Activated CD8-positive, alpha-beta memory T cell treated with anti-CD3 and anti-CD28 coated beads, Interleukin-2, amount 10 ng/mL, durations not matched to agents 7 days and 5 days (primary cell): ENCODE measurements at regions not wholly inside any gene's neighbourhood (a gene's known extent, or its start where the extent isn't known, plus 50 kb on each side); places are given as distances from the start of the nearest gene placed in this dataset.

Experiments used
- ATAC-seq: fragments of 150-1000 bp; cut with Tn5 transposase; one replicate; pipeline ENCODE4 v1.10.0; 2021; ENCODE audit warnings: moderate library complexity
- CTCF ChIA-PET: fragments of 350-600 bp; sonication (Branson Sonifier 250); formaldehyde crosslinking; loops from one replicate; lab custom pipeline; 2021; ENCODE audit warnings: antibody characterized with exemption; lab: Charles Lee
- DNase-seq: peaks from one replicate; pipeline ENCODE4 v3.0.0-alpha.2; 2020
- H3K27ac Mint-ChIP-seq: one replicate; pipeline ENCODE4 v1.8.0; 2021; ENCODE audit warnings: mild to moderate bottlenecking, mixed read lengths
- H3K27me3 Mint-ChIP-seq: one replicate; pipeline ENCODE4 v1.8.0; 2021; ENCODE audit warnings: mixed read lengths
- H3K36me3 Mint-ChIP-seq: one replicate; pipeline ENCODE4 v1.8.0; 2021; ENCODE audit warnings: mild to moderate bottlenecking, mixed read lengths
- H3K4me1 Mint-ChIP-seq: one replicate; pipeline ENCODE4 v1.8.0; 2021; ENCODE audit warnings: mixed read lengths
- H3K4me3 Mint-ChIP-seq: one replicate; pipeline ENCODE4 v1.8.0; 2021; ENCODE audit warnings: mild to moderate bottlenecking, moderate library complexity, mixed read lengths
- H3K9me3 Mint-ChIP-seq: one replicate; pipeline ENCODE4 v1.8.0; 2022; ENCODE audit warnings: low read depth, mixed read lengths

DNA sequence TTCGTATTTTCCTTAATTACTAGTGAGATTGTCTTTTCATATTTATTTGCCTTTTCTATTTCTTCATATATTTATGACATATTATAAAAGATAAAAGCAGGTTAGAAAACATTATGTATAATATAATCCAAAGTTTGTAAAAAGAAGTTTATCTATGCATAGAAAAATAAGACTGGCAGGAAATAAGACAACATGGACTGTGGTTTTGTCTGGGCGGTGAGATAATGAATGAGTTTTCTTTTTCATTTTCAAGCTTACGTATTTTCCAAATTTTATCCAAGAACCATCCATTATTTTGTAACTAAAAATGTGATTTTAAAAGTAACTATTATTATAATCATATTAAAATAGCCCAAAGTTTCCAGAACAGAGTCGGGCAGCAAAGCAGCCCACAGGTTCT lies 109.8 kb upstream of the MVB12B start:
- no peaks in the 10 kb centered on the region for H3K36me3 Mint-ChIP-seq
- DNase-seq: no peak
- no peak overlapping the region for H3K4me3 Mint-ChIP-seq
- no peak for ATAC-seq
- CTCF ChIA-PET: no interaction called here
- no peaks in the 10 kb centered on the region for H3K9me3 Mint-ChIP-seq
- no peaks in the 10 kb centered on the region for H3K4me1 Mint-ChIP-seq
- no peak overlapping the region for H3K27ac Mint-ChIP-seq
- H3K27me3 Mint-ChIP-seq: peaks cover 57% of the 10 kb centered on the region

DNA sequence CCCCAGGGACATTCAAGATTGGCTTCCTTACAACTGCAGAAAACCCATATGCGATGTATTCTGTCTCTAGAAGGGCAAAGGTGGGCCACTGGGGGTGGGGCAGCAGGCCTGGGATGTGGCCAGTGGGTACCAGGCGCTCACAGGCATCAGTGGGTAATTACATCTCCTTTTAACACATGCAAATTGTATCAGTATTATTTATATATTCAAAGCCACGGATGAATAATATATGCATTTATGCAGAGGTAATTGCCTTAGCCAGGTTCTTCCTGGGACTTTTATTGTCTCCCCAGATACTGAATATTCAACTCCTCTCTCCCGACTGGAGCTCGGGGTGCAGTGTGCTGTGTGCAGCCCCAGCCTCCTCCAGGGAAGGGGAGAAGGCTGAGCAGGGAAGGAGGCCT lies 109.4 kb upstream of the MVB12B start:
- Mint-ChIP-seq H3K27me3 (peaks cover 61% of the 10 kb centered on the region), H3K4me3 (no peak overlapping the region)

DNA sequence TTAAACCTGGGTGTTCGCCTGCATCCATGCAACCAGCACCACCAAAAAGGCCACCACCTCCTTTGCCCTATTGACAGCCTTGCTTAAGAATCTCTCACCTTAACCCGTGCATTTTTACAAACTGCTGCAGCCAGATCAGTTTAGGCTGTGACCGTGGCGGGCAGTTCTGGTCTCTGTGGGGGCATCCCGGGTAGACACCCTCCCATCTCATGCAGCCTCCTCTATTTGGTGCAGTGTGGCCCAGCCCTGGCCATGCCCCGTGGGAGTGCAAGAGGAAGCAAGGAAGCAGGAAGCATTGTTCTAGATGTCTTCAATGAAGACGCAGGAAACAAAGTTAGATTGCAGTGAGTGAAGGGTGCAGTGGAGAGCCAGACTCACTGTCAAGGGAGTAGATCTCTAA lies 108.8 kb upstream of the MVB12B start:
- no peak overlapping the region for H3K4me3 Mint-ChIP-seq
- H3K36me3 Mint-ChIP-seq: no peaks in the 10 kb centered on the region
- no peak for DNase-seq
- CTCF ChIA-PET: no interaction called here
- no peaks in the 10 kb centered on the region for H3K4me1 Mint-ChIP-seq
- H3K27ac Mint-ChIP-seq: no peak overlapping the region
- peaks cover 64% of the 10 kb centered on the region for H3K27me3 Mint-ChIP-seq
- no peaks in the 10 kb centered on the region for H3K9me3 Mint-ChIP-seq
- no peak for ATAC-seq

More for the DNA sequence above, 109.4 kb upstream of the MVB12B start:
- DNase-seq (no peak), ATAC-seq (no peak)
- CTCF ChIA-PET: no interaction called here
- no peak overlapping the region for H3K27ac Mint-ChIP-seq
- no peaks in the 10 kb centered on the region for H3K9me3 Mint-ChIP-seq
- H3K4me1 Mint-ChIP-seq: no peaks in the 10 kb centered on the region
- no peaks in the 10 kb centered on the region for H3K36me3 Mint-ChIP-seq

DNA sequence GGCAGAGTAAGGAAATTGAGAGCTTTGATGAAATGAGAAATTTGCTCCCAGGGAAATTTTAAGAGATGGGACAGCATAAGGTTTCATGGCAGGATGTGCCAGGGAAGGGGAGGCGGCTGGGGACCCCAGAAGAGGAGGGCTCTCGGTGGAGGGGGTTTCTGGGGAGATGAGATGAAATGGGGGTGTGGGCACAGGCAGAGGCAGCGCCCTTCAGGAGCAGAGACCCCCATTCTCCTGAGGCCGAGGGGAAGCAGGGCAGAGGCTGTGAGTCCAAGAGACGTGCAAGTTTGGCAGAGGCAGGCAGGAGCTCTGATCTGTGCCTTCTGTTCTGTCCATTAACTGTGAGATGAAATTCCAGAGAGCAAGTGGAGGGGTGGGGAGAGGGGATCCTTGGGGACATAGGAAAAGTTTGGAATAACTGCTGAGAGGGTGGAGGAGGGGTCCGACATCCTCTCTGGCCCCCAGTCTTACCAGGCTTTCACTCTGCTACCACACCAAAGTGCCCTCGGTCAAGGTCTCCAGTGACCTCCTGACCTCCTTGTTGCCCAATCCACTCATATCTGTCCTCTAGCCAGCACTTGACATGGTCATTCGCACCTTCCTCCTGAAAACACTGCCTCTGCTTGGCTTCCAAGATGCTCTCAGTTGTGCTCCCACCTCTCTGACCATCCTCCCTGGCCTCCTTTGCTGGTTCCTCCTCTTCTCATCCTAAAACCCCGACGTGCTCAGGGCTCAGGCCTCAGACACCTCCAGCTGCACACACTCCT lies 108.1 kb upstream of the MVB12B start:
- H3K9me3 Mint-ChIP-seq: no peaks in the 10 kb centered on the region
- no peaks in the 10 kb centered on the region for H3K4me1 Mint-ChIP-seq
- no peak overlapping the region for H3K27ac Mint-ChIP-seq
- CTCF ChIA-PET: no interaction called here
- peaks cover 69% of the 10 kb centered on the region for H3K27me3 Mint-ChIP-seq
- DNase-seq (no peak), ATAC-seq (no peak)
- no peaks in the 10 kb centered on the region for H3K36me3 Mint-ChIP-seq
- no peak overlapping the region for H3K4me3 Mint-ChIP-seq

DNA sequence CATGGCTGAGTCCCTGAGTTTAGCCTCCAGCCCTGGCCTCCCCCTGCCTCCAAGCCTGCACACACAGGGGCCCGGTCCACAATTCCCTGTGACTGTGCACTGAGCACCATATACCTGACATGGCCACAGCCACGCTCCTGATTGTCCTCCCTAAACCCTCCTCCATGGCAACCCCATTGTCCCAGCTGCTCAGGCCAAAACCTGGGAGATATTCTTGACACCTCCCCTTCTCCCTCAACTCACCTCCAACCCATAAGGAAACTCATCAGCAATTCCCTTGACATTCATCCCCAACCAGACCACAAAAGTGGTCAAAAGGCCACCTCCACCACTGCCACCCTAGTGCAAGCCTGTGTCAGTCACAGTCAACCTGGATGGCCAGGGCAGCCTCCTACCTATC lies 107.5 kb upstream of the MVB12B start:
- H3K4me3 Mint-ChIP-seq: no peak overlapping the region
- H3K9me3 Mint-ChIP-seq: no peaks in the 10 kb centered on the region
- H3K36me3 Mint-ChIP-seq: no peaks in the 10 kb centered on the region
- DNase-seq (no peak), ATAC-seq (no peak)
- CTCF ChIA-PET: no interaction called here
- H3K4me1 Mint-ChIP-seq: no peaks in the 10 kb centered on the region
- no peak overlapping the region for H3K27ac Mint-ChIP-seq
- peaks cover 75% of the 10 kb centered on the region for H3K27me3 Mint-ChIP-seq

DNA sequence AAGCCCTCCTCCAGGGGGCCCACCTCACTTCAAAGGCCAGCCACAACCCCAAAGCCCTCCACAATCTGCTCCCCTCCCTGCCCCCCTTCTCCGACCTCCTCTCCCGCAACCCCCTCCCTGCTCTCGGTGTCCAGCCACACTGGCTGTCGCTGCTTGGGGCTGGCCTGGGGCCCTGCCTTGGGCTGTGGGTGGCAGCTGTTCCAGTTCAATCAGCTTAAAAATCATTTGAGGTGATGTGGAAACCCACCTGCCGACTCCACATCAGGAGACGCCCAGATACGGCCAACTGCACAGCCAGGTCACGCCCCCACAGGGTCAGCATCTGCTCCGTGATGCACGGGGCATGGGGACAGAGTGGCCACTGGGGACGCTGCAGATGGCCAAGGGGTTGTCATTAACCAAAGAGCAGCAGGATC lies 107.0 kb upstream of the MVB12B start:
- H3K36me3 Mint-ChIP-seq: no peaks in the 10 kb centered on the region
- CTCF ChIA-PET: no interaction called here
- no peak overlapping the region for H3K4me3 Mint-ChIP-seq
- H3K27me3 Mint-ChIP-seq: peaks cover 79% of the 10 kb centered on the region
- ATAC-seq: no peak
- H3K9me3 Mint-ChIP-seq: no peaks in the 10 kb centered on the region
- H3K27ac Mint-ChIP-seq: no peak overlapping the region
- no peak for DNase-seq
- H3K4me1 Mint-ChIP-seq: no peaks in the 10 kb centered on the region

DNA sequence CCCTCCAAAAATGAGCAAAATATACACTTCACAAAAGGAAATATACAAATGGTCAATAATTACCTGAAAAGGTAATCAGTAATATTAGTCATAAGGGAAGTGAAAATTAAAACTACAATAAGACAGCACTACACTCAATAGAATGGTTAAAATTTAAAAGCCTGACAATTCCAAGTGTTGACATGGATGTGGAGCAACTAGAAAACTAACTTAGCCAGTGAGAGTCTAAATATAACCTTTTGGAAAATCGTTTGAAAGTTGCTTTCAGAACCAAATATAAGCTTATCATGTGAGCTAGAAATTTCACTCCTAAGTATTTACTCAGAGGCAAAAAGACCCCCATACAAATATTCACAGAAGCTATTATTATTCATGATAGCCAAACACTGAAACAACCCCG lies 105.1 kb upstream of the MVB12B start:
- Mint-ChIP-seq H3K4me3 (no peak overlapping the region), H3K27ac (no peak overlapping the region), H3K4me1 (no peaks in the 10 kb centered on the region), H3K27me3 (peaks cover 67% of the 10 kb centered on the region), H3K9me3 (no peaks in the 10 kb centered on the region), H3K36me3 (no peaks in the 10 kb centered on the region)
- DNase-seq: no peak
- CTCF ChIA-PET: no interaction called here
- ATAC-seq: no peak

DNA sequence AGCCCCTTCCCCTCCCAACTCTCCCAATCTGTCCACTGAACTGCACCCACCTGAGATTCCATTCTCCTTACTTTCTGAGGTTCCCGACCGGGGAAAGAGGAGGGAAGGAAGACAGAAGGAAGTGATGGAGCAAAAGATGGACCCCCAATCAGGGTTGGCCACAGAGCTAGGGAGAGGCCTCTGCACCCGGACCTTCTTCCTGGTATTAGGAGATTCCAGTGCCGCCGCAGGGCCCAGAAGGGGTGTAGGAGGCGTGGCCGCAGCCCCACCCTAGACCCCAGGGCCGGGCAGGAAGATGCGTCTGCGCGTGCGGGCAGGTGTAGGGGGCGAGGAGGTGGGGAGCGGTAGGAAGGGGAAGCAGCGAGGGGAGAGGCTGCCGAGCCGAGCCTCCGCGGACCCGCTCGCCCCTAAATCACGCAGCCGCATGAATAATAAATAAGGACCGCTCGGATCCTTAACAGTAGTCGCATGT lies 104.2 kb upstream of the MVB12B start:
- H3K4me3 Mint-ChIP-seq: no peak overlapping the region
- peaks cover 72% of the 10 kb centered on the region for H3K27me3 Mint-ChIP-seq
- ATAC-seq (no peak), DNase-seq (no peak)
- H3K9me3 Mint-ChIP-seq: no peaks in the 10 kb centered on the region
- H3K36me3 Mint-ChIP-seq: no peaks in the 10 kb centered on the region
- H3K4me1 Mint-ChIP-seq: no peaks in the 10 kb centered on the region
- CTCF ChIA-PET: interaction anchor here (0.6 kb wide), 1 partner anchor 176 kb away, joined by 3 read pairs; no protein-coding TSS in a partner anchor
- H3K27ac Mint-ChIP-seq: no peak overlapping the region

DNA sequence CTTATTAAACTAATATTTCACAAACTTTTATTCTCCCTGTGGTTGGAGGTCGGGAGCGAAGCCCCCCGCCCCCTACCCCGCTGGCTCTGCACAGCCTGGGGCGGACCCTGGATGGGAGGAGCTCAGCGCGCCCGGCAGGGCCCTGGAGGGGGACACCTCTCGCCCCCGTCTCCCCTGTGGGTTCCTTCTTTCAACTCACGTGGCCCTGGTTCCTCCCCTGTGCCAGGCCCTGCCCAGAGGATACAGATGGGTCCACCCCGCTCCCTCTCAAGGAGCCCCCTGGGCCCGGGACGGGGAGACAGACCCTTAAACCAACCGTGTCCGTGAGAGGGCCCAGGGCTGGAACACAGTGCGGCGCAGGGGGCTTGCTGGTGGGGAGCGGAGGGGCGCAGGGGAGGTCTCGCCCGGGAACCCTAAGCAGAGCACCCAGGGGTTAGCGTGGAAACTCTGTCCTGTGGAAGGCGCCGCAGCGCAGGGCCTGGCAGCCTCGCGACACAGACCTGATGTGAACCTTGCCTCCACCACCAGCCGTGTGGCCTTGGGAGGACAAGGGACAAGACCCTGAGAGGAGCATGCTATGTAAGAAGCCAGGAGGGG lies 103.7 kb upstream of the MVB12B start:
- peaks cover 67% of the 10 kb centered on the region for H3K27me3 Mint-ChIP-seq
- H3K27ac Mint-ChIP-seq: no peak overlapping the region
- no peaks in the 10 kb centered on the region for H3K36me3 Mint-ChIP-seq
- CTCF ChIA-PET: interaction anchor here (0.6 kb wide), 1 partner anchor 176 kb away, joined by 3 read pairs; no protein-coding TSS in a partner anchor
- H3K4me3 Mint-ChIP-seq: no peak overlapping the region
- ATAC-seq (no peak), DNase-seq (no peak)
- no peaks in the 10 kb centered on the region for H3K4me1 Mint-ChIP-seq
- no peaks in the 10 kb centered on the region for H3K9me3 Mint-ChIP-seq

DNA sequence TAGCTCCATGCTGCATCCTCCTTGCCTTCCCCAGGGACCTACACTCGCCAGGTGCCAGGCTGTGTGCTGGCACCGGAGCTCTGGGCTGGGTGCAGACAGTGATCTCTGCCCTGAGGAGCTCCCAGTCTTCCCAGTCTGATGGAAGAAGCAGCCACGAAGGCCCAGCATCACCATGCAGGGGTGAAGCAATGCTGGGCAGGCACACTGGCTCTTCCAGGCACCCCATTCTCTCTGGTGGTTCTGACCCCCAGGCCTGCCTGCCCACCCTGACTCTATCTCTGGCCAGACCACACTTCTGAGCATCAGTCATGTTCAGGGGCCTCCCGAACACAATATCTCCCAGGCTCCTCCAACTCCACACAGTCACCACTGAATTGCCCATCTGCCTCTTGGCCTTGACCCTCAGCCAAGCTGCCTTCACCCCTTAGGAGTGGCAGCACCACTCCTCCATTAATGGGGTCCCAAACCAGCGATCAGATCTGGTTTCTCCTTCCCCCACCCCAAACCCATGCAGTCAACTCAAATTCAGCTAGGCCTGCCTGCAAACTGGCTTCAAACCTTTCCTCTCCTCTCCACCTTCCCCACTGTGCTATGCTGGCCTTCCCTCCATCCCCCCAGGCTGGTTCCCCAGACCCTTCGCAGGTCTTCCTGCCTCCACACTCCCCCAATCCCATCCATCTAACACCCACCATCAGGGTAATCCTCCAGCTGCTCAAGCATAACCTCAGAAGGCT lies 102.7 kb upstream of the MVB12B start:
- Mint-ChIP-seq H3K4me3 (no peak overlapping the region), H3K36me3 (no peaks in the 10 kb centered on the region), H3K4me1 (no peaks in the 10 kb centered on the region), H3K9me3 (no peaks in the 10 kb centered on the region), H3K27me3 (peaks cover 59% of the 10 kb centered on the region), H3K27ac (no peak overlapping the region)
- CTCF ChIA-PET: interaction anchor here (1.5 kb wide), 1 partner anchor 10 kb away, joined by 4 read pairs; no protein-coding TSS in a partner anchor
- no peak for DNase-seq
- no peak for ATAC-seq

DNA sequence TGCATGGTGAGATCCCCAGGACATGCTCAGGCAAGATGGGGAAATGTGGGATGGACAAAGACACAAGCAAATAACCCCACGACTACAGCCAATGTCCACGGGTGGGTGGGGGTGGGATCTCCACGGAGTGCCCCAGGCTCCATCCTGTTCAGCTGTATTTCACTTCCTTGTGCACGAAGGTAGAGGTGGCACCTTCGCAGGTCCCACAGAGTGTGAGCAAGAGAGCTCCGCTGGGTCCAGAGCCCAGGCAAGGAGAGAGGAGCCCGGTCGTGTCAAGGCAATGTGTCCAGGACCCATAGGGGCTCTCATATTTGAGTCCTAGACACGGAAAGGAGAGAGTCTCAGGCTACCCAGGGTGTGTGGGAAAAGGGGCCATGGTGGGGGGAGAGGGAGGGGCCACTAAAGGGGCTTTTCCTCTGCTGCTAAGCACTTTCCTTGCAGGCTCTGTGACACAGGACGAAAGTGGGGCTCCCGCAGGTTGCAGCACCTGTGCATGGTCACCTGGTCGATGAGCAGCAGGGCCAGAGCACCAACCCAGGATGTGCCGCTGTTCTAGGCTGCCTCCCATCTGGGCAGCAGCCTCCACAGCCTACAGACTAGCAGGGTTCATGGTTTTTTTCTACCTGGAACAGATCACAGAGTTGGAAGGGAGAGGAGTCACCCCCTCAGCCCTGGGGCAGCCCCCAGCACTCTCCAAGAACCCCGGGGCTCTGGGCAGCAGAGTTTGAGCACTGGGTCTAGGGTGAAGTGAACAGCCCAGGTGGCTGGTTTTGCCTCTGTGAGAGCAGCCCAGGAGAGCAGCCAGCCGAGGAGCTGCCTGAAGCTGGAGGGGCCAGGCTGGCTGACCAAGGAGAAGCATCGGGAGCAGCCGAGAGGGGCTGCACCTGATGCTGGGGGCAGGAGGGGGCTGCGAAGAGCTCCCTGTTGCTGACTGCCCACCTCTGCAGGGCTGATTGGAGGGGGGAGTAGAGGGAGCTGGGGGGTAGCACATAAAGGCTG lies 100.7 kb upstream of the MVB12B start:
- H3K36me3 Mint-ChIP-seq: no peaks in the 10 kb centered on the region
- CTCF ChIA-PET: no interaction called here
- ATAC-seq (no peak), DNase-seq (no peak)
- H3K27ac Mint-ChIP-seq: no peak overlapping the region
- no peaks in the 10 kb centered on the region for H3K9me3 Mint-ChIP-seq
- no peaks in the 10 kb centered on the region for H3K4me1 Mint-ChIP-seq
- H3K4me3 Mint-ChIP-seq: no peak overlapping the region
- H3K27me3 Mint-ChIP-seq: peaks cover 52% of the 10 kb centered on the region

DNA sequence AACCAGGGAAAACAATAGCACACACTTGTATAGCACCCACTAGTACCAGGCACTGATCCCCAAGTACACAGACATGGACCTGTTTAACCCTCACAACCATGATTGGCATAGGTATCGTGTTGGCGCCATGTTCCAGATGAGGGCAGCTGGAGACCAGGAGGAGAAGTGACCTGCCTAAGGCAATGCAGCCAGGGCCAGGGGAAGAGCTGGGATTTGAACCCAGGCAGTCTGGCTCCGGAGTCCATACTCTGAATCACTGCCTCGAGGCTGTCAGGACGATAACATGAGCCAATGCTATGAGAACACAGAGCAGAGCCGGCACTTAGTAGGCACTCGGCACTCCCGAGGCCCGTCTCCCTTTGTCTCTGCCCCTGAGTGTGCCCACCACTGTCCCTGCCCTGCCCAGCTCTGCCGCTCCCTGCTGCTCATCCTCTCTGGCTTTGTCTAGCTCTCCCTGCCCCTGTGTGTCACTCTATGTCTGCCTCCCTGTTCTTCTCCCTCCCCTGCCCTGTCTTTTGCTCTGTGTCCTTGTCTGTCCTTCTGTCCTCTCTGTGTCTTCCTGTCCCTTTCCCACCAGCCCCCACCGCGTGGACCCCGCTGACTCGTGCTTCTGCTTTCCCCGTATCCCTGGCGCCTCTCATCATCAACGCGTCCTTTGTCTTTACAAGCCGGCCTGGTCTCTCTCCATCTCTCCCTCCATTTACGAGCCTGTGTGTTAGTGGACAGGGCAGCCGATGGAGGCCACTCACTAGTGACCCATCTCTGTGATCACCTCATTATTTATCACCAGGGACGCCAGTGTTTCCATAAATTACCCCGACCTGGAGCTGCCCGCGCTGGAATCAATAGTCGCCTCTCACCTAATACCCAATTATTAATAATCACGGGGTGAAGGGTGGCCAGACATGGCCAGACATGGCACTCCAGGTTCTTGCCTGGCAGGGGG lies 99.4 kb upstream of the MVB12B start:
- H3K9me3 Mint-ChIP-seq: no peaks in the 10 kb centered on the region
- DNase-seq (no peak), ATAC-seq (no peak)
- CTCF ChIA-PET: interaction anchor here (1.3 kb wide), 1 partner anchor 820 kb away, joined by 8 read pairs; no protein-coding TSS in a partner anchor
- no peaks in the 10 kb centered on the region for H3K4me1 Mint-ChIP-seq
- H3K36me3 Mint-ChIP-seq: no peaks in the 10 kb centered on the region
- H3K4me3 Mint-ChIP-seq: no peak overlapping the region
- peaks cover 43% of the 10 kb centered on the region for H3K27me3 Mint-ChIP-seq
- no peak overlapping the region for H3K27ac Mint-ChIP-seq
